Glutamatergic neuron (in vitro differentiated cells): ENCODE measurements at regions not wholly inside any gene's neighbourhood (a gene's known extent, or its start where the extent isn't known, plus 50 kb on each side); places are given as distances from the start of the nearest gene placed in this dataset.

ENCODE experiments used
- DNase-seq: peaks from one replicate; pipeline ENCODE4 v3.0.0; 2022
- H3K27ac Mint-ChIP-seq: one replicate; pipeline ENCODE4 v1.8.0; 2020; ENCODE audit warnings: mild to moderate bottlenecking, mixed read lengths, inconsistent platforms; ENCODE audit not compliant: unreplicated experiment
- H3K27me3 Mint-ChIP-seq: one replicate; pipeline ENCODE4 v1.8.0; 2020; ENCODE audit warnings: mild to moderate bottlenecking, moderate library complexity, mixed read lengths, inconsistent platforms; ENCODE audit not compliant: unreplicated experiment
- H3K36me3 Mint-ChIP-seq: one replicate; pipeline ENCODE4 v1.8.0; 2020; ENCODE audit warnings: mild to moderate bottlenecking, mixed read lengths, inconsistent platforms; ENCODE audit not compliant: unreplicated experiment
- H3K4me1 Mint-ChIP-seq: one replicate; pipeline ENCODE4 v1.8.0; 2020; ENCODE audit warnings: mild to moderate bottlenecking, low read depth, mixed read lengths, inconsistent platforms; ENCODE audit not compliant: unreplicated experiment
- H3K4me3 Mint-ChIP-seq: one replicate; pipeline ENCODE4 v1.8.0; 2020; ENCODE audit warnings: mild to moderate bottlenecking, mixed read lengths, inconsistent platforms; ENCODE audit not compliant: unreplicated experiment
- H3K9me3 Mint-ChIP-seq: one replicate; pipeline ENCODE4 v1.8.0; 2020; ENCODE audit warnings: mild to moderate bottlenecking, moderate library complexity, mixed read lengths, inconsistent platforms; ENCODE audit not compliant: unreplicated experiment
- CTCF ChIP-seq: fragments of 200-600 bp; sonication (generic); IDR thresholded peaks from one replicate; pipeline ENCODE4 v1.5.0; 2021; ENCODE audit not compliant: partially characterized antibody, unreplicated experiment

DNA sequence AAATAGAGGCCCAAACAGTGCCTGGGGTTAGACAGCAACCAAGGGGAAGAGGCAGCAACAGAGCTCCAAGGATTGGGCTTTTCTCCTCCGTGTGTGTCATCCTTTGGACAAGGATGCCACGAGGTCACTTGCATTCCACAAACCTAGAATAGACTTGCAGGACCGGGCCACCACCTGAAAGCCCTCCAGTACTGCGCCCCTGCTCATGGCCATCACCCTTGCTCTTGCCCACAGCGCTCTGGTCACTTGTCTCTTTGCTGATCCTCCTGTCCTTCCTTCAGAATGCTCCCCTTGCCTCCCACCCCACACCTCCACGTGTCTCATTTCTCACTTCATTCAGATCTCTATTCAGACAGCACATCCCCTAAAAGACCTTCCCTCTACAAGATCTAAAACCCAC, 247.4 kb downstream of the MATN1 start:
- peaks cover 12% of the 10 kb centered on the region for H3K36me3 Mint-ChIP-seq
- no peak for DNase-seq
- peaks cover 6% of the 10 kb centered on the region for H3K9me3 Mint-ChIP-seq
- H3K27me3 Mint-ChIP-seq: peaks cover 2% of the 10 kb centered on the region
- H3K27ac Mint-ChIP-seq: no peak overlapping the region
- no peak for TF ChIP-seq CTCF
- no peaks in the 10 kb centered on the region for H3K4me1 Mint-ChIP-seq
- no peak overlapping the region for H3K4me3 Mint-ChIP-seq

DNA sequence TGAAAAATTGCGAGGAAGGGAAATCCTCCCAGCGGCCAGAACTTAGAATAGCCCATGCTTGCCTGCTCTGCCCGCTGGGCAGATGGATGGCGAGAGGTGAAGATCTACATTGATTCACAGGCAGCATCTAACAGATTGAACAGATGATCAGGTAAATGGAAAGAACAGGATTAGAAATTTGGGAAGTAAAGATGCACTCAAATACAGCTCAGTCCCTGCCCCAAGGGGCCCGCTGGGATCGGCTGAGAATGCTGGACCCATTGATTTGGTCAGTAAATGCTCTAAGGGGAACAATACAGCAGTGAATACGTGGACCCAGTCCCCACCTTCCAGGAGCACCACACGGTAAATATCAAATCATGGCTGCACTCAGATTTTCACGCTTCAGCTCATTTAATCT, 248.2 kb downstream of the MATN1 start:
- Mint-ChIP-seq H3K4me1 (no peaks in the 10 kb centered on the region), H3K36me3 (peaks cover 6% of the 10 kb centered on the region), H3K9me3 (peaks cover 5% of the 10 kb centered on the region), H3K27ac (no peak overlapping the region), H3K4me3 (no peak overlapping the region), H3K27me3 (no peaks in the 10 kb centered on the region)
- no peak for DNase-seq
- no peak for TF ChIP-seq CTCF

- Mint-ChIP-seq H3K27ac (no peak overlapping the region), H3K36me3 (peaks cover 6% of the 10 kb centered on the region), H3K4me1 (no peaks in the 10 kb centered on the region), H3K27me3 (no peaks in the 10 kb centered on the region), H3K4me3 (no peak overlapping the region), H3K9me3 (peaks cover 5% of the 10 kb centered on the region)
- no peak for TF ChIP-seq CTCF
- DNase-seq: no peak
Measured at GRCh38 chr1:30474818-30475200, 248.6 kb downstream of the MATN1 start.

DNA sequence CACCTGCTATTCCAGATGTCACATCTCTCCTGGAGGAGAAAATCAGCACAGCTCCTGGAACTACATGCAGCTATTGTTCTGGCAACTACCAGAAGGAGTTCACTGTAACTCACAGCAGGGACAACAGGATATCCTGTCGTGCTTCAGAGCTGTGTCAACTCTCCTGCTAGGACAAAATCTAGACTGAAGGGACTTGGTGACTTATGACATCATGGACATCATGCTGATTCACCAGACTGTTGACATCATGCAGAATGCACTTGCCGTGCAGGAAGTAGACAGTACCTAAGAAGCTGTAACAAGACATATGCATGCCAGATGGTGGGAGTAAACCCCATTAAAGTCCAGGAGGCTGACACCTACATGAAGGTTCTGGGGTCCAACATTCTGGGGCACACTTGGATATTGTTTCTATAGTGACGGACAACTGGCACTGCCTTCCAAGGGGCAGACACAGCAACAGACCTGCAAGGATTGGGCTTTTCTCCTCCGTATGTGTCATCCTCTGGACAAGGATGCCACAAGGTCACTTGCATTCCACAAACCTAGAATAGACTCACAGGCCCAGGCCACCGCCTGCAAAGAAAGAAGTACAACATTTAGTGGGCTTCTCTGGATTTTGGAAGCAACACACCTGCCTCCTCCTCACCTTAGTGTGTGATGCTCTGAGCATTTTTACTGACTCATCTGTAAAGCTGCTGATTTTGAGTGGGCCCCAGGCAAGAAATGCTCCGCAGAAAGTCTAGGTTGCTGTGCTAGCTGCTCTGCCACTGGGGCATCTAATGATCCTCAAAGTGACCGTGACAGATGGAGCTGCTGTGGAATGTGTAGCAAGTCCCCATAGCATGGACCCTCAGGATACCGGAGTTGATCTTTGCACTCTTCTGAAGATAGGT, 249.2 kb downstream of the MATN1 start:
- H3K27me3 Mint-ChIP-seq: no peaks in the 10 kb centered on the region
- H3K27ac Mint-ChIP-seq: no peak overlapping the region
- no peak for TF ChIP-seq CTCF
- H3K36me3 Mint-ChIP-seq: peaks cover 6% of the 10 kb centered on the region
- no peak for DNase-seq
- no peak overlapping the region for H3K4me3 Mint-ChIP-seq
- H3K9me3 Mint-ChIP-seq: peaks cover 5% of the 10 kb centered on the region
- H3K4me1 Mint-ChIP-seq: no peaks in the 10 kb centered on the region

DNA sequence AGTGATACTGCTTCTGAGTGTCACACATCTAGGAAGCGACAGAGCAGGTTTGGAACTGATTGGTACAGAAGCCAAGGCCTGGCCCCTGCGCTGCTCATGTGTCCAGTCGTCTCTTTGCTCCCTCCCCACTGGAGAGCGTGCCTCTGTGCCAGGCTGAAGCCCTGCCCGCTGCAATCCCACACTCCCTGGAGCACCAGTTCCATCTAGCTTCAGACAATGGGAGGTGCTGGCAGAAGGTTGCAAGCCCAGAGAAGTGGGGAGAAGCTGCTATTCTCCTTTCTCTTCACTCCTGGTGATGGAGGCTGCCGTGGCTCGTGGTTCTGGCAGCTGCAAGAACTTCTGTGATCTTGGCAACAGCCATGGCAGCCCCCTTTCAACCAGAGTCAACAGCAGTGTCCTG, 250.9 kb downstream of the MATN1 start:
- Mint-ChIP-seq H3K36me3 (peaks cover 6% of the 10 kb centered on the region), H3K27me3 (no peaks in the 10 kb centered on the region), H3K4me3 (no peak overlapping the region), H3K9me3 (peaks cover 7% of the 10 kb centered on the region), H3K4me1 (no peaks in the 10 kb centered on the region), H3K27ac (no peak overlapping the region)
- DNase-seq: no peak
- no peak for TF ChIP-seq CTCF
